HEK293 (cell line): ENCODE measurements at regions not wholly inside any gene's neighbourhood (a gene's known extent, or its start where the extent isn't known, plus 50 kb on each side); places are given as distances from the start of the nearest gene placed in this dataset.
"Not testable (repeated sequence)": the region's sequence is repeated elsewhere in the genome, so short reads cannot be mapped to it uniquely, and the experiment has no call there.

Source experiments
- CTCF ChIA-PET: fragments of 350-600 bp; formaldehyde crosslinking; extraction: SDS; loops from one replicate; lab custom pipeline; 2021; ENCODE audit warnings: antibody characterized with exemption; lab: Yijun Ruan, JAX
- POLR2A ChIA-PET: fragments of 300-600 bp; formaldehyde crosslinking; extraction: SDS; loops from one replicate; lab custom pipeline; 2020; ENCODE audit warnings: antibody characterized with exemption, inconsistent platforms; lab: Yijun Ruan, JAX
- H3K27ac ChIP-seq: fragments of 200-500 bp; sonication (Bioruptor generic); 2 replicates; pipeline ENCODE4 v1.5.1; 2014; ENCODE audit warnings: low read depth, low read length, control low read depth, inconsistent platforms; ENCODE audit errors: extremely low read depth
- H3K36me3 ChIP-seq, 2 experiments: fragments of 200-500 bp in 1 of 2; sonication (Bioruptor generic) in 1 of 2; 1 replicate in 1 of 2; 2 replicates in 1 of 2; pipeline ENCODE4 v1.5.1; 2014 to 2017; ENCODE audit warnings: inconsistent platforms in 2 of 2, low read length in 2 of 2; ENCODE audit not compliant: control insufficient read depth in 2 of 2, insufficient read depth in 1 of 2
- H3K4me1 ChIP-seq: fragments of 200-500 bp; sonication (Bioruptor generic); 2 replicates; pipeline ENCODE4 v1.5.1; 2014; ENCODE audit warnings: mild to moderate bottlenecking, low read length, inconsistent platforms; ENCODE audit not compliant: control insufficient read depth, insufficient read depth
- H3K4me3 ChIP-seq: 2 replicates; pipeline ENCODE4 v1.5.1; 2011; ENCODE audit warnings: low read depth, mild to moderate bottlenecking, control low read depth, low read length, moderate library complexity
- H3K9me3 ChIP-seq: fragments of 200-500 bp; sonication (Bioruptor generic); 2 replicates; pipeline ENCODE4 v1.5.1; 2014; ENCODE audit warnings: low read depth, low read length, inconsistent platforms; ENCODE audit not compliant: control insufficient read depth, insufficient read depth
- AEBP2 ChIP-seq: fragments of 450-650 bp; formaldehyde crosslinking; IDR thresholded peaks from 2 replicates; pipeline ENCODE4 v1.5.1; 2016; ENCODE audit warnings: missing biosample characterization, missing genetic modification characterization, borderline replicate concordance
- BCL6B ChIP-seq: fragments of 450-650 bp; formaldehyde crosslinking; IDR thresholded peaks from 2 replicates; pipeline ENCODE4 v1.5.1; 2017; ENCODE audit warnings: missing biosample characterization, missing genetic modification characterization
- PRDM4 ChIP-seq: fragments of 450-650 bp; formaldehyde crosslinking; IDR thresholded peaks from 2 replicates; pipeline ENCODE4 v1.5.1; 2017; ENCODE audit warnings: missing biosample characterization, missing genetic modification characterization
- PRDM6 ChIP-seq: fragments of 450-650 bp; formaldehyde crosslinking; IDR thresholded peaks from 2 replicates; pipeline ENCODE4 v1.5.1; 2017; ENCODE audit warnings: missing biosample characterization, missing genetic modification characterization
- SALL2 ChIP-seq: fragments of 450-650 bp; formaldehyde crosslinking; IDR thresholded peaks from 2 replicates; pipeline ENCODE4 v1.5.0; 2017; ENCODE audit warnings: missing biosample characterization, mild to moderate bottlenecking, missing genetic modification characterization, borderline replicate concordance
- WT1 ChIP-seq: fragments of 450-650 bp; formaldehyde crosslinking; IDR thresholded peaks from 2 replicates; pipeline ENCODE4 v1.5.1; 2016; ENCODE audit warnings: missing biosample characterization, missing genetic modification characterization
- ZBTB1 ChIP-seq: fragments of 450-650 bp; formaldehyde crosslinking; IDR thresholded peaks from 2 replicates; pipeline ENCODE4 v1.5.1; 2016; ENCODE audit warnings: missing biosample characterization, missing genetic modification characterization
- ZBTB11 ChIP-seq: fragments of 450-650 bp; formaldehyde crosslinking; conservative IDR thresholded peaks from 2 replicates; pipeline ENCODE4 v1.5.1; 2016; ENCODE audit warnings: low read depth, missing biosample characterization, missing genetic modification characterization
- ZBTB26 ChIP-seq: fragments of 450-650 bp; formaldehyde crosslinking; optimal IDR thresholded peaks from 2 replicates; pipeline ENCODE3; 2016; ENCODE audit warnings: missing biosample characterization, mild to moderate bottlenecking, missing genetic modification characterization
- ZFP37 ChIP-seq: fragments of 450-650 bp; formaldehyde crosslinking; IDR thresholded peaks from 2 replicates; pipeline ENCODE4 v1.5.1; 2016; ENCODE audit warnings: missing biosample characterization, missing genetic modification characterization
- ZNF133 ChIP-seq: fragments of 450-650 bp; formaldehyde crosslinking; IDR thresholded peaks from 2 replicates; pipeline ENCODE4 v1.5.1; 2016; ENCODE audit warnings: missing biosample characterization, missing genetic modification characterization
- ZNF2 ChIP-seq: fragments of 450-650 bp; formaldehyde crosslinking; IDR thresholded peaks from 2 replicates; pipeline ENCODE4 v1.5.1; 2016; ENCODE audit warnings: missing biosample characterization, missing genetic modification characterization
- ZNF416 ChIP-seq: fragments of 450-650 bp; formaldehyde crosslinking; IDR thresholded peaks from 2 replicates; pipeline ENCODE4 v1.5.1; 2016; ENCODE audit warnings: missing biosample characterization, missing genetic modification characterization
- ZNF561 ChIP-seq: fragments of 450-650 bp; IDR thresholded peaks from 2 replicates; pipeline ENCODE4 v1.5.1; 2018; ENCODE audit warnings: missing biosample characterization, missing genetic modification characterization, borderline replicate concordance
- ZNF621 ChIP-seq: fragments of 450-650 bp; formaldehyde crosslinking; IDR thresholded peaks from 2 replicates; pipeline ENCODE4 v1.5.1; 2017; ENCODE audit warnings: missing biosample characterization, missing genetic modification characterization
- ZNF639 ChIP-seq: fragments of 450-650 bp; formaldehyde crosslinking; IDR thresholded peaks from 2 replicates; pipeline ENCODE4 v1.5.1; 2016; ENCODE audit warnings: missing biosample characterization, missing genetic modification characterization
- ZNF660 ChIP-seq: fragments of 450-650 bp; IDR thresholded peaks from 2 replicates; pipeline ENCODE4 v1.5.1; 2018; ENCODE audit warnings: missing biosample characterization, mild to moderate bottlenecking, missing genetic modification characterization

- no peak overlapping the region for H3K4me3 ChIP-seq
- H3K27ac ChIP-seq = no peak overlapping the region
- H3K9me3 ChIP-seq = no peaks in the 10 kb centered on the region
- H3K36me3 ChIP-seq = no peaks in the 10 kb centered on the region
- POLR2A ChIA-PET = no interaction called here
- CTCF ChIA-PET = interaction anchor here (0.6 to 1.2 kb wide), 4 partner anchors 17 to 205 kb away, joined by 3 to 6 read pairs (median 4); no protein-coding TSS in a partner anchor
- H3K4me1 ChIP-seq = no peaks in the 10 kb centered on the region
- TF ChIP-seq ZFP37 (no peak), WT1 (tag by site-specific recombination) (no peak), SALL2 (tag by site-specific recombination) (no peak), ZNF561 (no peak), PRDM4 (no peak), ZNF416 (tag by site-specific recombination) (no peak), ZBTB26 (no peak), ZBTB11 (no peak), ZNF133 (tag by site-specific recombination) (no peak), ZNF621 (tag by site-specific recombination) (no peak), BCL6B (tag by site-specific recombination) (no peak), ZNF2 (tag by site-specific recombination) (no peak), AEBP2 (tag by site-specific recombination) (no peak), ZBTB1 (tag by site-specific recombination) (no peak), ZNF639 (tag by site-specific recombination) (no peak), ZNF660 (tag by site-specific recombination) (no peak), PRDM6 (tag by site-specific recombination) (no peak)
These were observed 67.2 kb upstream of the LRPPRC start for GRCh38 chr2:44063033-44063432.

GRCh38 chr2:44064281-44064680, 68.5 kb upstream of the LRPPRC start:
- H3K27ac ChIP-seq, H3K9me3 ChIP-seq, H3K36me3 ChIP-seq, CTCF ChIA-PET, H3K4me3 ChIP-seq, POLR2A ChIA-PET, H3K4me1 ChIP-seq: not testable (repeated sequence)

GRCh38 chr2:44067012-44067790, 71.4 kb upstream of the LRPPRC start:
- CTCF ChIA-PET, POLR2A ChIA-PET, H3K9me3 ChIP-seq, H3K36me3 ChIP-seq, H3K4me3 ChIP-seq, H3K27ac ChIP-seq, H3K4me1 ChIP-seq: not testable (repeated sequence)
